GM23338 (cell line): ENCODE measurements at regions not wholly inside any gene's neighbourhood (a gene's known extent, or its start where the extent isn't known, plus 50 kb on each side); places are given as distances from the start of the nearest gene placed in this dataset.

Experiments used
- CREB1 ChIP-seq: fragments of 250-450 bp; sonication (Bioruptor Pico); IDR thresholded peaks from 2 replicates; pipeline ENCODE4 v1.5.0; 2020; ENCODE audit warnings: low read depth, mild to moderate bottlenecking, moderate library complexity
- EZH2 ChIP-seq: fragments of 200-600 bp; sonication (generic); IDR thresholded peaks from one replicate; pipeline ENCODE4 v1.8.0; 2017; ENCODE audit warnings: antibody characterized with exemption, mild to moderate bottlenecking, low read depth; ENCODE audit not compliant: unreplicated experiment
- EZH2phosphoT487 ChIP-seq: fragments of 200-600 bp; sonication (generic); IDR thresholded peaks from one replicate; pipeline ENCODE4 v1.8.1; 2018; ENCODE audit warnings: antibody characterized with exemption; ENCODE audit not compliant: unreplicated experiment
- JUNB ChIP-seq: IDR thresholded peaks from one replicate; pipeline ENCODE4 v1.6.1; 2016; ENCODE audit warnings: antibody characterized with exemption; ENCODE audit not compliant: unreplicated experiment
- NANOG ChIP-seq: IDR thresholded peaks from 2 replicates; pipeline ENCODE4 v1.6.1; 2016; ENCODE audit warnings: antibody characterized with exemption, borderline replicate concordance
- POLR2AphosphoS5 ChIP-seq: IDR thresholded peaks from 2 replicates; pipeline ENCODE4 v1.6.1; 2016; ENCODE audit warnings: antibody characterized with exemption, low read depth
- STAT1 ChIP-seq: IDR thresholded peaks from one replicate; pipeline ENCODE4 v1.6.1; 2016; ENCODE audit warnings: antibody characterized with exemption; ENCODE audit not compliant: unreplicated experiment
- ZNF114 ChIP-seq: fragments of 250-450 bp; sonication (Bioruptor Pico); IDR thresholded peaks from 2 replicates; pipeline ENCODE4 v1.5.0; 2020; ENCODE audit warnings: mild to moderate bottlenecking, moderate library complexity
- ZNF462 ChIP-seq: fragments of 250-450 bp; sonication (Bioruptor Pico); IDR thresholded peaks from 2 replicates; pipeline ENCODE4 v1.5.0; 2020; ENCODE audit warnings: mild to moderate bottlenecking, moderate library complexity
- TF ChIP-seq, protein P1 (sequence below), 2 experiments: fragments of 200-600 bp in 1 of 2; sonication (generic) in 1 of 2; conservative IDR thresholded peaks; 2 replicates each; pipeline versions ENCODE4 v1.5.1 to v1.6.1; 2016 to 2017; ENCODE audit warnings: antibody characterized with exemption in 2 of 2, low read depth in 2 of 2, mild to moderate bottlenecking in 2 of 2, moderate library complexity in 1 of 2
- TF ChIP-seq, protein P2 (sequence below): IDR thresholded peaks from one replicate; pipeline ENCODE4 v1.6.1; 2018; ENCODE audit warnings: antibody characterized with exemption; ENCODE audit not compliant: unreplicated experiment

DNA sequence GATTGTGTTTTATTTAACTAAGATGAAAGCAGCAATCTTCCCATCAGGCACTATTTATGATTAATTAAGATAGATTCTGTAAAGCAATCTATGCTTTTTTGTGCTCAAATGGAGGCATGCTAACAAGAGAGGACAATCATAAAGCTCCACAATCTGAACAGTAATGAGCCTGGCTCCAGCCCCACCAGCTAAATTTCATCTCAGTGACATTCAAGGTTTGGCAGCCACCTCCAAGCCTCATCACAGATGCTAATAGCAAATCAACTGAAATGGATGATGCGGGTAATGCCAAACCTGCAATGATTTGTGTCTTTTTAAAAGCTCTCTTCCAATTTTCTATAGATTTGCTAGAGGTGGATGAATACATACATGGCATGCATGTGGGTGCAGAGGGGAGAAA lies 456.6 kb downstream of the TDRD15 start:
- TF ChIP-seq EZH2 (no peak), POLR2AphosphoS5 (no peak), EZH2phosphoT487 (no peak), STAT1 (no peak), NANOG (no peak), ZNF114 (CRISPR knock-in tag) (no peak), CREB1 (no peak), JUNB (no peak), ZNF462 (CRISPR knock-in tag) (no peak)
- TF ChIP-seq, protein P1, sequence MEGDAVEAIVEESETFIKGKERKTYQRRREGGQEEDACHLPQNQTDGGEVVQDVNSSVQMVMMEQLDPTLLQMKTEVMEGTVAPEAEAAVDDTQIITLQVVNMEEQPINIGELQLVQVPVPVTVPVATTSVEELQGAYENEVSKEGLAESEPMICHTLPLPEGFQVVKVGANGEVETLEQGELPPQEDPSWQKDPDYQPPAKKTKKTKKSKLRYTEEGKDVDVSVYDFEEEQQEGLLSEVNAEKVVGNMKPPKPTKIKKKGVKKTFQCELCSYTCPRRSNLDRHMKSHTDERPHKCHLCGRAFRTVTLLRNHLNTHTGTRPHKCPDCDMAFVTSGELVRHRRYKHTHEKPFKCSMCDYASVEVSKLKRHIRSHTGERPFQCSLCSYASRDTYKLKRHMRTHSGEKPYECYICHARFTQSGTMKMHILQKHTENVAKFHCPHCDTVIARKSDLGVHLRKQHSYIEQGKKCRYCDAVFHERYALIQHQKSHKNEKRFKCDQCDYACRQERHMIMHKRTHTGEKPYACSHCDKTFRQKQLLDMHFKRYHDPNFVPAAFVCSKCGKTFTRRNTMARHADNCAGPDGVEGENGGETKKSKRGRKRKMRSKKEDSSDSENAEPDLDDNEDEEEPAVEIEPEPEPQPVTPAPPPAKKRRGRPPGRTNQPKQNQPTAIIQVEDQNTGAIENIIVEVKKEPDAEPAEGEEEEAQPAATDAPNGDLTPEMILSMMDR (conservative IDR thresholded peaks at IDR 0.05; ENCODE audit: low read depth in 2 of 2), result no peak
- TF ChIP-seq, protein P2, sequence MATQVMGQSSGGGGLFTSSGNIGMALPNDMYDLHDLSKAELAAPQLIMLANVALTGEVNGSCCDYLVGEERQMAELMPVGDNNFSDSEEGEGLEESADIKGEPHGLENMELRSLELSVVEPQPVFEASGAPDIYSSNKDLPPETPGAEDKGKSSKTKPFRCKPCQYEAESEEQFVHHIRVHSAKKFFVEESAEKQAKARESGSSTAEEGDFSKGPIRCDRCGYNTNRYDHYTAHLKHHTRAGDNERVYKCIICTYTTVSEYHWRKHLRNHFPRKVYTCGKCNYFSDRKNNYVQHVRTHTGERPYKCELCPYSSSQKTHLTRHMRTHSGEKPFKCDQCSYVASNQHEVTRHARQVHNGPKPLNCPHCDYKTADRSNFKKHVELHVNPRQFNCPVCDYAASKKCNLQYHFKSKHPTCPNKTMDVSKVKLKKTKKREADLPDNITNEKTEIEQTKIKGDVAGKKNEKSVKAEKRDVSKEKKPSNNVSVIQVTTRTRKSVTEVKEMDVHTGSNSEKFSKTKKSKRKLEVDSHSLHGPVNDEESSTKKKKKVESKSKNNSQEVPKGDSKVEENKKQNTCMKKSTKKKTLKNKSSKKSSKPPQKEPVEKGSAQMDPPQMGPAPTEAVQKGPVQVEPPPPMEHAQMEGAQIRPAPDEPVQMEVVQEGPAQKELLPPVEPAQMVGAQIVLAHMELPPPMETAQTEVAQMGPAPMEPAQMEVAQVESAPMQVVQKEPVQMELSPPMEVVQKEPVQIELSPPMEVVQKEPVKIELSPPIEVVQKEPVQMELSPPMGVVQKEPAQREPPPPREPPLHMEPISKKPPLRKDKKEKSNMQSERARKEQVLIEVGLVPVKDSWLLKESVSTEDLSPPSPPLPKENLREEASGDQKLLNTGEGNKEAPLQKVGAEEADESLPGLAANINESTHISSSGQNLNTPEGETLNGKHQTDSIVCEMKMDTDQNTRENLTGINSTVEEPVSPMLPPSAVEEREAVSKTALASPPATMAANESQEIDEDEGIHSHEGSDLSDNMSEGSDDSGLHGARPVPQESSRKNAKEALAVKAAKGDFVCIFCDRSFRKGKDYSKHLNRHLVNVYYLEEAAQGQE, result no peak
